Ascending aorta (tissue), 2 donors: ENCODE measurements at regions not wholly inside any gene's neighbourhood (a gene's known extent, or its start where the extent isn't known, plus 50 kb on each side); places are given as distances from the start of the nearest gene placed in this dataset.

Experiments
- DNase-seq, 2 donors: peaks; one replicate each; pipeline ENCODE4 v3.0.0-alpha.2; 2019; ENCODE audit warnings: low spot score in 2 of 2
- H3K27ac ChIP-seq, 2 donors: fragments of 200-600 bp; sonication (generic); one replicate each; pipeline ENCODE4 v1.5.1; 2016 to 2017; ENCODE audit warnings: mild to moderate bottlenecking in 1 of 2
- H3K27me3 ChIP-seq: fragments of 200-600 bp; sonication (generic); one replicate; pipeline ENCODE4 v1.5.1; 2017
- H3K36me3 ChIP-seq, 2 donors: fragments of 200-600 bp; sonication (generic); one replicate each; pipeline ENCODE4 v1.5.1; 2016
- H3K4me1 ChIP-seq, 2 donors: fragments of 200-600 bp; sonication (generic); one replicate each; pipeline ENCODE4 v1.5.1; 2016 to 2017; ENCODE audit warnings: mild to moderate bottlenecking in 1 of 2
- H3K4me3 ChIP-seq, 2 donors: fragments of 200-600 bp; sonication (generic); one replicate each; pipeline ENCODE4 v1.5.1; 2016 to 2017; ENCODE audit warnings: mild to moderate bottlenecking in 1 of 2
- H3K9me3 ChIP-seq, 2 donors: fragments of 200-600 bp; sonication (generic); one replicate each; pipeline ENCODE4 v1.5.1; 2016
- intact Hi-C: fragments of 100-400 bp; cut with DNase I; formaldehyde crosslinking; loops from one replicate; pipeline ENCODE4 v1.15.1; 2023
- TF ChIP-seq, protein P1 (sequence below), 3 experiments: fragments of 200-600 bp in 2 of 3; fragments of 450-650 bp in 1 of 3; sonication (generic) in 2 of 3; IDR thresholded peaks; one replicate each; pipeline ENCODE4 v1.5.1; 2016 to 2019; ENCODE audit warnings: antibody characterized with exemption in 3 of 3, mild to moderate bottlenecking in 1 of 3, moderate library complexity in 1 of 3

- Histone ChIP-seq H3K9me3 (no peaks in the 10 kb centered on the region), H3K4me1 (no peaks in the 10 kb centered on the region), H3K4me3 (no peak overlapping the region), H3K27me3 (no peaks in the 10 kb centered on the region), H3K36me3 (no peaks in the 10 kb centered on the region), H3K27ac (no peak overlapping the region)
- TF ChIP-seq, protein P1, sequence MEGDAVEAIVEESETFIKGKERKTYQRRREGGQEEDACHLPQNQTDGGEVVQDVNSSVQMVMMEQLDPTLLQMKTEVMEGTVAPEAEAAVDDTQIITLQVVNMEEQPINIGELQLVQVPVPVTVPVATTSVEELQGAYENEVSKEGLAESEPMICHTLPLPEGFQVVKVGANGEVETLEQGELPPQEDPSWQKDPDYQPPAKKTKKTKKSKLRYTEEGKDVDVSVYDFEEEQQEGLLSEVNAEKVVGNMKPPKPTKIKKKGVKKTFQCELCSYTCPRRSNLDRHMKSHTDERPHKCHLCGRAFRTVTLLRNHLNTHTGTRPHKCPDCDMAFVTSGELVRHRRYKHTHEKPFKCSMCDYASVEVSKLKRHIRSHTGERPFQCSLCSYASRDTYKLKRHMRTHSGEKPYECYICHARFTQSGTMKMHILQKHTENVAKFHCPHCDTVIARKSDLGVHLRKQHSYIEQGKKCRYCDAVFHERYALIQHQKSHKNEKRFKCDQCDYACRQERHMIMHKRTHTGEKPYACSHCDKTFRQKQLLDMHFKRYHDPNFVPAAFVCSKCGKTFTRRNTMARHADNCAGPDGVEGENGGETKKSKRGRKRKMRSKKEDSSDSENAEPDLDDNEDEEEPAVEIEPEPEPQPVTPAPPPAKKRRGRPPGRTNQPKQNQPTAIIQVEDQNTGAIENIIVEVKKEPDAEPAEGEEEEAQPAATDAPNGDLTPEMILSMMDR (IDR thresholded peaks at IDR 0.05), result no peak
- DNase-seq, result no peak
- intact Hi-C loops, result no loop called here
Measured at GRCh38 chr10:78581133-78581694, 487.6 kb upstream of the ZMIZ1 start.

- Histone ChIP-seq H3K4me3 (no peak overlapping the region), H3K36me3 (no peaks in the 10 kb centered on the region), H3K27ac (no peak overlapping the region), H3K9me3 (no peaks in the 10 kb centered on the region), H3K27me3 (no peaks in the 10 kb centered on the region), H3K4me1 (no peaks in the 10 kb centered on the region)
- intact Hi-C loops, result no loop called here
- DNase-seq, result no peak
- TF ChIP-seq, protein P1 (IDR thresholded peaks at IDR 0.05), result no peak
Measured at GRCh38 chr10:78582540-78582939, 486.2 kb upstream of the ZMIZ1 start.

DNA sequence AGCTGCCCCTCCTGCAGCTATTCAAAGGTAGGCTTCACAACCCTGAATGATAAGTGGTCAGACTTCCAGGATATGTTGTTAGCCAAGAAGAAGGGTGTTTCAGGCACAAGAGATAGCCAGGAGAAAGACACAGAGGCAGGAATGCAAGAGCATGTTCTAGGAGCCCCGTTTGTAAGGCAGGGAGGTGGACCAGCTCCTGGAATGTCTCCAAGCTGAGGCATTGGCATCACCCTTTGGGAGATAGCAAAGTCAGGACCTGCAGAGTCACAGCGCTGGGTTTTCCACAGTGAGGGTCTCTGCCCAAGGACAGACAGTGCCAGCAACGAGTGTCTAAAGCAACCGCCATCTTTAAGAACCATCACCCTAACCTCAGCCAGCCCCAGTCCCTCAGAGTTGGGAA is 484.5 kb upstream of the ZMIZ1 start:
- intact Hi-C loops, result no loop called here
- Histone ChIP-seq H3K27me3 (no peaks in the 10 kb centered on the region), H3K4me3 (no peak overlapping the region), H3K27ac (no peak overlapping the region), H3K9me3 (no peaks in the 10 kb centered on the region), H3K36me3 (no peaks in the 10 kb centered on the region), H3K4me1 (no peaks in the 10 kb centered on the region)
- peak in 1 of 2 donors; percentile 43 for DNase-seq
- TF ChIP-seq, protein P1 (IDR thresholded peaks at IDR 0.05), result no peak

- intact Hi-C loops, result no loop called here
- TF ChIP-seq, protein P1 (IDR thresholded peaks at IDR 0.05), result no peak
- no peaks in the 10 kb centered on the region for H3K27me3 ChIP-seq
- H3K4me1 ChIP-seq, result no peaks in the 10 kb centered on the region
- H3K27ac ChIP-seq, result no peak overlapping the region
- H3K9me3 ChIP-seq, result no peaks in the 10 kb centered on the region
- no peaks in the 10 kb centered on the region for H3K36me3 ChIP-seq
- DNase-seq, result peak in 1 of 2 donors; percentile 12
- H3K4me3 ChIP-seq, result no peak overlapping the region
Measured at GRCh38 chr10:78584681-78585080, 484.1 kb upstream of the ZMIZ1 start.

- intact Hi-C loops, result no loop called here
- Histone ChIP-seq H3K9me3 (no peaks in the 10 kb centered on the region), H3K4me1 (no peaks in the 10 kb centered on the region), H3K27ac (no peak overlapping the region), H3K4me3 (no peak overlapping the region), H3K27me3 (no peaks in the 10 kb centered on the region), H3K36me3 (no peaks in the 10 kb centered on the region)
- TF ChIP-seq, protein P1 (IDR thresholded peaks at IDR 0.05), result no peak
- DNase-seq, result no peak
Measured at GRCh38 chr10:78585952-78586351, 482.8 kb upstream of the ZMIZ1 start.
